Kidney (tissue), 13 donors: ENCODE measurements at regions not wholly inside any gene's neighbourhood (a gene's known extent, or its start where the extent isn't known, plus 50 kb on each side); places are given as distances from the start of the nearest gene placed in this dataset.

Experiments used
- DNase-seq, 5 donors: peaks; one replicate each; pipeline ENCODE4 v3.0.0-alpha.2; 2013 to 2020
- FAIRE-seq: peaks from 2 replicates; lab custom pipeline; 2012; peaks lifted over from hg19 to GRCh38; lab: Jason Lieb, UNC
- H3K27ac ChIP-seq, 2 donors: one replicate each; pipeline ENCODE4 v1.7.0; 2013; ENCODE audit warnings: low read depth in 2 of 2, low read length in 2 of 2, inconsistent platforms in 1 of 2
- H3K27me3 ChIP-seq: one replicate; pipeline ENCODE4 v1.7.1; 2013; ENCODE audit warnings: low read length, inconsistent platforms; ENCODE audit not compliant: control insufficient read depth, insufficient read depth
- H3K36me3 ChIP-seq, 3 donors: one replicate each; pipeline versions ENCODE4 v1.7.0 to v1.7.1; 2013; ENCODE audit warnings: low read length in 3 of 3, control low read depth in 1 of 3, inconsistent platforms in 1 of 3; ENCODE audit not compliant: insufficient read depth in 3 of 3, control insufficient read depth in 2 of 3
- H3K4me1 ChIP-seq, 3 donors: one replicate each; pipeline versions ENCODE4 v1.7.0 to v1.7.1; 2013; ENCODE audit warnings: low read length in 3 of 3, inconsistent platforms in 1 of 3, low read depth in 1 of 3; ENCODE audit not compliant: control insufficient read depth in 2 of 3, insufficient read depth in 2 of 3
- H3K4me3 ChIP-seq, 3 donors: one replicate each; pipeline versions ENCODE4 v1.7.0 to v1.8.1; 2013; ENCODE audit warnings: low read length in 3 of 3, control low read depth in 1 of 3, inconsistent platforms in 1 of 3
- H3K9ac ChIP-seq, 3 donors: one replicate each; pipeline versions ENCODE4 v1.7.0 to v1.7.1; 2013; ENCODE audit warnings: low read length in 3 of 3, control low read depth in 1 of 3, inconsistent platforms in 1 of 3
- H3K9me3 ChIP-seq, 3 donors: one replicate each; pipeline versions ENCODE4 v1.7.0 to v1.7.1; 2013; ENCODE audit warnings: low read length in 3 of 3, control low read depth in 1 of 3, inconsistent platforms in 1 of 3; ENCODE audit not compliant: control insufficient read depth in 2 of 3, insufficient read depth in 1 of 3
- intact Hi-C: fragments of 100-400 bp; cut with DNase I; formaldehyde crosslinking; loops from one replicate; pipeline ENCODE4 v1.11.1; 2022
- TF ChIP-seq, protein P1 (sequence below): IDR thresholded peaks from 3 replicates; pipeline ENCODE4 v1.5.1; 2012; ENCODE audit warnings: mild to moderate bottlenecking, moderate library complexity, borderline replicate concordance; ENCODE audit not compliant: insufficient read depth; ENCODE audit errors: extremely low read depth
- donor health status: control.
- donor health status: control.
- donor health status: control.
- donor health status: control.
- donor health status: control.
- donor health status: DM: yes; HTN: yes; CAD: no.
- donor health status: Normal renal cell carcinoma (clear cell type).

DNA sequence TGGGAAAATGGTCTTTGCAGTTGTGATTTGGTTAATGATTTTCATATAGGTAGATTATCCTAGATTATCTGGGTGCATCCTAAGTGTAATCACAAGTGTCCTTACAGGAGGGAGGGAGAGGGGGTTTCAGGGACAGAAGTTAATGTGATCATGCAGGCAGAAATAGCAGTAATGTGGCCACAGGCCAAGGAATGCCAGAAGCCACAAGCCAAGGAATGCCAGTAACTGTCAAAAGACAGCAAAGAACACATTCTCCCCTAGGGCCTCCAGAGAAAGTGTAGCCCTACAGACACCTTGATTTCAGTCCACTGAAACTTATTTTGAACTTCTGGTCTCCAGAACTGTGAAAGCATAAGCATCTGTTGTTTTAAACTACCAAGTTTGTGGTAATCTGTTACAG, 2074.5 kb downstream of the MAT2B start:
- TF ChIP-seq, protein P1, sequence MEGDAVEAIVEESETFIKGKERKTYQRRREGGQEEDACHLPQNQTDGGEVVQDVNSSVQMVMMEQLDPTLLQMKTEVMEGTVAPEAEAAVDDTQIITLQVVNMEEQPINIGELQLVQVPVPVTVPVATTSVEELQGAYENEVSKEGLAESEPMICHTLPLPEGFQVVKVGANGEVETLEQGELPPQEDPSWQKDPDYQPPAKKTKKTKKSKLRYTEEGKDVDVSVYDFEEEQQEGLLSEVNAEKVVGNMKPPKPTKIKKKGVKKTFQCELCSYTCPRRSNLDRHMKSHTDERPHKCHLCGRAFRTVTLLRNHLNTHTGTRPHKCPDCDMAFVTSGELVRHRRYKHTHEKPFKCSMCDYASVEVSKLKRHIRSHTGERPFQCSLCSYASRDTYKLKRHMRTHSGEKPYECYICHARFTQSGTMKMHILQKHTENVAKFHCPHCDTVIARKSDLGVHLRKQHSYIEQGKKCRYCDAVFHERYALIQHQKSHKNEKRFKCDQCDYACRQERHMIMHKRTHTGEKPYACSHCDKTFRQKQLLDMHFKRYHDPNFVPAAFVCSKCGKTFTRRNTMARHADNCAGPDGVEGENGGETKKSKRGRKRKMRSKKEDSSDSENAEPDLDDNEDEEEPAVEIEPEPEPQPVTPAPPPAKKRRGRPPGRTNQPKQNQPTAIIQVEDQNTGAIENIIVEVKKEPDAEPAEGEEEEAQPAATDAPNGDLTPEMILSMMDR, result no peak

DNA sequence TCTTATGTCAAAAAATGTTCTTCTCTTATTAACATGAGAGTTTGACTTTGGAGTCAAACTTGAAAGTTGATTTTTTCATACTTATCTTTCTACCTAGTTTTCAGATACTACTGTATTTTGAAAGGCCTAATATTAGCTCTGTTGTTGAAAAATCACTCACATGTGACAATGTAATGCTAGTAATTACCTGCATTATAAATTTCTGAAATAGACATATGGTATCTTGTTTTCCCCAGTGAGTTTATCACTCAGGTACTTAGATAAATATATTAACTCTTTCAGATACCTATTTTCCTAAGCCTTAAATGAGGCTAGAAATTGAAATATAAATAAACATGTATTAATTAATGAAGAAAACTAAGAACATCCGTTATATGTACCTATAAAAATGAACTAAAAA, 2089.3 kb downstream of the MAT2B start:
- H3K9me3 ChIP-seq, result no peaks in the 10 kb centered on the region
- H3K27me3 ChIP-seq, result no peaks in the 10 kb centered on the region
- DNase-seq, result no peak
- no peaks in the 10 kb centered on the region for H3K4me1 ChIP-seq
- intact Hi-C loops, result no loop called here
- no peak overlapping the region for H3K27ac ChIP-seq
- TF ChIP-seq, protein P1, result no peak
- FAIRE-seq, result no peak
- no peak overlapping the region for H3K4me3 ChIP-seq
- no peaks in the 10 kb centered on the region for H3K36me3 ChIP-seq
- no peak overlapping the region for H3K9ac ChIP-seq

More for the DNA sequence above, 2074.5 kb downstream of the MAT2B start:
- DNase-seq, result no peak
- Histone ChIP-seq H3K27ac (no peak overlapping the region), H3K9me3 (peaks cover 0 to 3% (median 0%) of the 10 kb centered on the region in 3 donors), H3K4me3 (no peak overlapping the region), H3K27me3 (no peaks in the 10 kb centered on the region), H3K36me3 (no peaks in the 10 kb centered on the region), H3K4me1 (no peaks in the 10 kb centered on the region), H3K9ac (no peak overlapping the region)
- intact Hi-C loops, result no loop called here
- no peak for FAIRE-seq

DNA sequence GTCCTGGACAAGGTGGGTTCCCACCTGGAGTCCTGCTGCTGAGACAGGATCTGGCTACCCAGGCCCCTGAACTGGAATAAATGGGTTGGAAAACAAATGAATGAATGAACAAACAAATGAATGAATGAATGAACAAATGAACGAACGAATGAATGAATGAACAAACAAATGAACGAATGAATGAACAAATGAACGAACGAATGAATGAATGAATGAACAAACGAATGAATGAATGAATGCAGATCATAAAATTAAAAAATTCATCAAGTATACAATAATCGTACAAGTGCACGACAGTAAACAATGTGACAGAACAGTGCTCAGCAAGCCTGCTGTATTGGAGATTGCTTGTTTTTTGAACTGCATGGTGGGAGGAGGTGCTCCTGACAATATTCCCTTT, 2097.1 kb downstream of the MAT2B start:
- Histone ChIP-seq H3K36me3 (no peaks in the 10 kb centered on the region), H3K27ac (no peak overlapping the region), H3K4me1 (no peaks in the 10 kb centered on the region), H3K4me3 (no peak overlapping the region), H3K9me3 (no peaks in the 10 kb centered on the region), H3K27me3 (no peaks in the 10 kb centered on the region), H3K9ac (no peak overlapping the region)
- TF ChIP-seq, protein P1, result no peak
- DNase-seq, result no peak
- intact Hi-C loops, result no loop called here
- FAIRE-seq, result no peak

DNA sequence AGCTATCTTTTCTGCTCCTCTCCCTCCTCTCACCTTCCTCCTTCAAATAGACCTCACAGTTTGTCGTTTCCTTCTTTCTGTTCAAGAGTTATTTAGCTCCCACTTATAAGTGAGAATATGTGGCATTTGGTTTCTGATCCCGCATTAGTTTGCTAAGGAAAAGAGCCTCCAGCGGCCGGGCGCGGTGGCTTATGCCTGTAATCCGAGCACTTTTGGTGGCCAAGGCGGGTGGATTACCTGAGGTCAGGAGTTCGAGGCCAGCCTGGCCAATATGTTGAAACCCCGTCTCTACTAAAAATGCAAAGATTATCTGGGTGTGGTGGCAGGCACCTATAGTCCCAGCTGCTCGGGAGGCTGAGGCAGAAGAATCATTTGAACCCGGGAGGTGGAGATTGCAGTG, 2101.6 kb downstream of the MAT2B start:
- no peak for FAIRE-seq
- TF ChIP-seq, protein P1, result no peak
- intact Hi-C loops, result no loop called here
- Histone ChIP-seq H3K9me3 (no peaks in the 10 kb centered on the region), H3K4me1 (no peaks in the 10 kb centered on the region), H3K36me3 (no peaks in the 10 kb centered on the region), H3K27me3 (no peaks in the 10 kb centered on the region), H3K27ac (no peak overlapping the region), H3K9ac (no peak overlapping the region), H3K4me3 (no peak overlapping the region)
- no peak for DNase-seq
